PC-9 (cell line): ENCODE measurements at regions not wholly inside any gene's neighbourhood (a gene's known extent, or its start where the extent isn't known, plus 50 kb on each side); places are given as distances from the start of the nearest gene placed in this dataset.
A peak's percentile ranks its signal among the peaks of the same experiment; 100 is the strongest.

Source experiments
- BruUV-seq: library from RNA; stranded (reverse); fragments of 400-500 nt; replicated peaks from 2 replicates; lab custom pipeline; 2021; lab: Mats Ljungman, UMichigan
- CTCF ChIA-PET: fragments of 300-600 bp; sonication (Branson Sonifier 250); formaldehyde crosslinking; loops from one replicate; lab custom pipeline; 2022; ENCODE audit warnings: antibody characterized with exemption; lab: Charles Lee
- POLR2A ChIA-PET: fragments of 300-600 bp; sonication (Branson Sonifier 250); formaldehyde crosslinking; loops from one replicate; lab custom pipeline; 2022; ENCODE audit warnings: antibody characterized with exemption; ENCODE audit not compliant: unreplicated experiment; lab: Charles Lee
- DNase-seq, 2 experiments: peaks; one replicate each; pipeline versions ENCODE4 v3.0.0 to v3.0.0-alpha.2; 2015 to 2022; ENCODE audit warnings: mixed read lengths in 1 of 2
- H2AFZ ChIP-seq: fragments of 200-600 bp; sonication (generic); 2 replicates; pipeline ENCODE4 v1.8.1; 2017; ENCODE audit warnings: antibody characterized with exemption
- H3F3A ChIP-seq: fragments of 200-600 bp; sonication (generic); 2 replicates; pipeline ENCODE4 v1.8.1; 2017; ENCODE audit warnings: antibody characterized with exemption, mild to moderate bottlenecking, low read depth; ENCODE audit not compliant: insufficient read depth
- H3K27ac ChIP-seq: fragments of 200-600 bp; sonication (generic); 2 replicates; pipeline ENCODE4 v1.6.1; 2016; ENCODE audit warnings: mixed run types
- H3K27me3 ChIP-seq: fragments of 200-600 bp; sonication (generic); 2 replicates; pipeline ENCODE4 v1.6.1; 2016; ENCODE audit warnings: low read depth, mixed run types; ENCODE audit not compliant: insufficient read depth
- H3K36me3 ChIP-seq: fragments of 200-600 bp; sonication (generic); 2 replicates; pipeline ENCODE4 v1.6.1; 2016; ENCODE audit warnings: low read depth, mixed run types
- H3K4me1 ChIP-seq: fragments of 200-600 bp; sonication (generic); replicated peaks from 2 replicates; pipeline ENCODE4 v1.6.1; 2016; ENCODE audit warnings: mixed run types; ENCODE audit not compliant: insufficient read depth
- H3K4me2 ChIP-seq: fragments of 200-600 bp; sonication (generic); 2 replicates; pipeline ENCODE4 v1.6.1; 2017; ENCODE audit warnings: mixed run types
- H3K4me3 ChIP-seq: fragments of 200-600 bp; sonication (generic); 2 replicates; pipeline ENCODE4 v1.6.1; 2016; ENCODE audit warnings: mixed run types
- H3K79me2 ChIP-seq: fragments of 200-600 bp; sonication (generic); 2 replicates; pipeline ENCODE4 v1.6.1; 2017; ENCODE audit warnings: low read depth, mixed run types
- H3K9me2 ChIP-seq: fragments of 200-600 bp; sonication (generic); 2 replicates; pipeline ENCODE4 v1.8.1; 2017; ENCODE audit warnings: mild to moderate bottlenecking; ENCODE audit not compliant: insufficient read depth
- H3K9me3 ChIP-seq: fragments of 200-600 bp; sonication (generic); 2 replicates; pipeline ENCODE4 v1.8.1; 2016; ENCODE audit warnings: low read depth; ENCODE audit not compliant: insufficient read depth
- H4K20me1 ChIP-seq: fragments of 200-600 bp; sonication (generic); 2 replicates; pipeline ENCODE4 v1.8.1; 2017; ENCODE audit not compliant: insufficient read depth
- CTCF ChIP-seq: fragments of 200-600 bp; sonication (generic); conservative IDR thresholded peaks from 2 replicates; pipeline ENCODE4 v1.6.1; 2017; ENCODE audit warnings: mixed run types, antibody characterized with exemption, mild to moderate bottlenecking, moderate library complexity
- EZH2 ChIP-seq: fragments of 200-600 bp; sonication (generic); IDR thresholded peaks from 2 replicates; pipeline ENCODE4 v1.8.0; 2017; ENCODE audit warnings: antibody characterized with exemption, low read depth
- intact Hi-C: fragments of 100-400 bp; cut with micrococcal nuclease; formaldehyde crosslinking; loops from one replicate; pipeline ENCODE4 v1.10.0; 2022; ENCODE audit not compliant: unreplicated experiment

- H3K4me1 ChIP-seq = no peaks in the 10 kb centered on the region
- DNase-seq = no peak
- H2AFZ ChIP-seq = no peak overlapping the region
- no peaks in the 10 kb centered on the region for H3K36me3 ChIP-seq
- CTCF ChIA-PET = no interaction called here
- intact Hi-C loops = no loop called here
- H3K27me3 ChIP-seq = no peaks in the 10 kb centered on the region
- no peaks in the 10 kb centered on the region for H4K20me1 ChIP-seq
- H3K9me2 ChIP-seq = no peaks in the 10 kb centered on the region
- no peaks in the 10 kb centered on the region for H3K79me2 ChIP-seq
- H3F3A ChIP-seq = no peaks in the 10 kb centered on the region
- no TSS peak for BruUV-seq
- H3K4me2 ChIP-seq = no peak overlapping the region
- H3K9me3 ChIP-seq = peaks cover 8% of the 10 kb centered on the region; the same call in 1 of the 2 replicates
- POLR2A ChIA-PET = no interaction called here
- no peak for TF ChIP-seq CTCF
- no peak overlapping the region for H3K27ac ChIP-seq
- no peak overlapping the region for H3K4me3 ChIP-seq
Observed at GRCh38 chr9:107772988-107773387, 283.4 kb upstream of the KLF4 start.

- H3K27me3 ChIP-seq = no peaks in the 10 kb centered on the region
- peaks cover 8% of the 10 kb centered on the region; the same call in 1 of the 2 replicates for H3K9me3 ChIP-seq
- H2AFZ ChIP-seq = no peak overlapping the region
- no peak overlapping the region for H3K4me3 ChIP-seq
- ChIA-PET POLR2A (no interaction called here), CTCF (no interaction called here)
- TF ChIP-seq CTCF (no peak), EZH2 (no peak)
- no peaks in the 10 kb centered on the region for H3K9me2 ChIP-seq
- no peak overlapping the region for H3K4me2 ChIP-seq
- no peak overlapping the region for H3K27ac ChIP-seq
- H3K4me1 ChIP-seq = no peaks in the 10 kb centered on the region
- no TSS peak for BruUV-seq
- no peaks in the 10 kb centered on the region for H3K36me3 ChIP-seq
- no peaks in the 10 kb centered on the region for H4K20me1 ChIP-seq
- no peaks in the 10 kb centered on the region for H3K79me2 ChIP-seq
- intact Hi-C loops = no loop called here
- no peaks in the 10 kb centered on the region for H3F3A ChIP-seq
- DNase-seq = peak in 1 of 2 experiments; percentile 55
Observed at GRCh38 chr9:107770716-107771115, 281.1 kb upstream of the KLF4 start.

GRCh38 chr9:107768224-107768623, 278.7 kb upstream of the KLF4 start:
- H3F3A ChIP-seq = no peaks in the 10 kb centered on the region
- BruUV-seq = no TSS peak
- intact Hi-C loops = no loop called here
- H3K4me3 ChIP-seq = no peak overlapping the region
- no peak for DNase-seq
- ChIA-PET POLR2A (no interaction called here), CTCF (interaction anchor here (0.7 kb wide), 1 partner anchor 27 kb away, joined by 3 read pairs; no protein-coding TSS in a partner anchor)
- H3K36me3 ChIP-seq = no peaks in the 10 kb centered on the region
- H3K79me2 ChIP-seq = no peaks in the 10 kb centered on the region
- no peak overlapping the region for H2AFZ ChIP-seq
- H3K27ac ChIP-seq = no peak overlapping the region
- H3K27me3 ChIP-seq = no peaks in the 10 kb centered on the region
- TF ChIP-seq EZH2 = no peak
- TF ChIP-seq CTCF = no peak
- peaks cover 8% of the 10 kb centered on the region for H3K9me3 ChIP-seq
- H3K9me2 ChIP-seq = no peaks in the 10 kb centered on the region
- H3K4me2 ChIP-seq = no peak overlapping the region
- no peaks in the 10 kb centered on the region for H4K20me1 ChIP-seq
- no peaks in the 10 kb centered on the region for H3K4me1 ChIP-seq
